Thyroid gland (tissue), 4 donors: ENCODE measurements at regions not wholly inside any gene's neighbourhood (a gene's known extent, or its start where the extent isn't known, plus 50 kb on each side); places are given as distances from the start of the nearest gene placed in this dataset.

Experiments
- CTCF ChIP-seq, 6 experiments: fragments of 200-600 bp in 3 of 6; fragments of 450-650 bp in 3 of 6; sonication (generic) in 3 of 6; IDR thresholded peaks; one replicate each; pipeline ENCODE4 v1.5.1; 2016 to 2019; ENCODE audit warnings: antibody characterized with exemption in 6 of 6, mild to moderate bottlenecking in 2 of 6, inconsistent platforms in 1 of 6, moderate library complexity in 1 of 6
- POLR2A ChIP-seq, 2 donors: fragments of 450-650 bp; IDR thresholded peaks; one replicate each; pipeline ENCODE4 v1.6.1; 2017; ENCODE audit warnings: antibody characterized with exemption in 2 of 2, mild to moderate bottlenecking in 2 of 2, moderate library complexity in 1 of 2

GRCh38 chr9:105187781-105188180 is 56.7 kb upstream of the SLC44A1 start:
- no peak for TF ChIP-seq CTCF (IDR thresholded peaks at IDR 0.05)
- no peak for TF ChIP-seq POLR2A (IDR thresholded peaks at IDR 0.05)
